Skin of body (tissue), 1 donor: ENCODE measurements at regions not wholly inside any gene's neighbourhood (a gene's known extent, or its start where the extent isn't known, plus 50 kb on each side); places are given as distances from the start of the nearest gene placed in this dataset.
A peak's percentile ranks its signal among the peaks of the same experiment; 100 is the strongest.
"Not testable (repeated sequence)": the region's sequence is repeated elsewhere in the genome, so short reads cannot be mapped to it uniquely, and the experiment has no call there.

Source experiments
- DNase-seq: peaks from one replicate; lab custom pipeline; 2025; lab: John Stamatoyannopoulos, UW

DNA sequence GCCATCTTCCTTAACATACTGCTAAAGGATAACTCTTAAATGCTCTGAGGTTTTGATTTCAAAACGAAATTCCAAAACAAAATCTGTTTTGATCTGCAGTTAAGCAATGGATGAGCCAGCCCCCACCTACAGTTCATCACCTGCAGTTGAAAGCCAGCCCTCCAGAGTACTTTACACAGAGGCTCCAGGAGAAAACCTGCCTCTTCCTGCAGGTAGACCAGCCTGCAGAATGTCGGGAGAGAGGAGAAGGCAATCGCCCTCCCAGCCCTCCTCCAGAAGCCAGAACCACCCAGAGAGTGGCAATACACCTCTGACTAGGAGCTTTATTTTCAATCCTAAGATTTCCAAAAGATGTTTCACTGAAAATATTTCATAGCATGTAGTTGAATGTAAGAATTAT is 798.1 kb downstream of the GATA3 start:
- no peak for DNase-seq

DNA sequence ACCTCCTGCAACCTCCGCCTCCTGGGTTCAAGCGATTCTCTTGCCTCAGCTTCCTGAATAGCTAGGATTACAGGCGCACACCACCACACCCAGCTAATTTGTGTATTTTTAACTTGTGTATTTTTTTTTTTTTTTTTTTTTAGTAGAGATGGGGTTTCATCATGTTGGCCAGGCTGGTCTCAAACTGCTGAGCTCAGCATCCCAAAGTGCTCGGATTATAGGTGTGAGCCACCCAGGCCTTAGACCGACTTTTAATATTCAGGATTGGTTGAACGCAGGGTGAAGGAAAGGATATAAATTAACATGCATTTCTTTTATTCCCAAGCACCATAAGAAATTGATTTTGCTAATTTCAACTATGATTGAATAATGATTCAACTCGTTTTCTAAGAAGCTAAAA is 798.6 kb downstream of the GATA3 start:
- DNase-seq = no peak

DNA sequence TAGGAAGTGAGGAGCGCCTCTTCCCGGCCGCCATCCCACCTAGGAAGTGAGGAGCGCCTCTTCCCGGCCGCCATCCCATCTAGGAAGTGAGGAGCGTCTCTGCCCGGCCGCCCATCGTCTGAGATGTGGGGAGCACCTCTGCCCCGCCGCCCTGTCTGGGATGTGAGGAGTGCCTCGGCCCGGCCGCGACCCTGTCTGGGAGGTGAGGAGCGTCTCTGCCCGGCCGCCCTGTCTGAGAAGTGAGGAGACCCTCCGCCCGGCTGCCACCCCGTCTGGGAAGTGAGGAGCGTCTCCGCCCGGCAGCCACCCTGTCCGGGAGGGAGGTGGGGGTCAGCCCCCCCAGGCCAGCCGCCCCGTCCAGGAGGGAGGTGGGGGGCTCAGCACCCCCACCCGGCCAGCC is 814.4 kb downstream of the GATA3 start:
- DNase-seq = not testable (repeated sequence)

DNA sequence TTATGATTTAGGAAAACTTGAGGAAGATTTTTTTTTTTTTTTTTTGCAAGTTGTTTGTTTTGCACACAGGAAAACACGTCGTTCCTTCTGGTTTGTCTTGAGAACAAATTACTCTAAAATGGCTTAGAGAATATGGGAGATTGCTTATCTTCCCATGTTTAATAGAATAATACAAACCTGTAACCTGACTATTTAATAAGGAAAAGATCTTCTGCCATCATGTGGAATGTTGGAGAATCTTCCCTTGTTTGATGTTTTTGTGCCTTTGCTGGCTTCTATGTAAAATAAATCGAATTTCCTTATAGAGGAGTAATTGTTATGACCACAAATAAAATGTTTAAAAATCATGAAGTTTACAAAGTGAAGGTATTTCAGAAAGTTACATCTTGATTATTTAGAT is 818.8 kb downstream of the GATA3 start:
- DNase-seq = no peak

DNA sequence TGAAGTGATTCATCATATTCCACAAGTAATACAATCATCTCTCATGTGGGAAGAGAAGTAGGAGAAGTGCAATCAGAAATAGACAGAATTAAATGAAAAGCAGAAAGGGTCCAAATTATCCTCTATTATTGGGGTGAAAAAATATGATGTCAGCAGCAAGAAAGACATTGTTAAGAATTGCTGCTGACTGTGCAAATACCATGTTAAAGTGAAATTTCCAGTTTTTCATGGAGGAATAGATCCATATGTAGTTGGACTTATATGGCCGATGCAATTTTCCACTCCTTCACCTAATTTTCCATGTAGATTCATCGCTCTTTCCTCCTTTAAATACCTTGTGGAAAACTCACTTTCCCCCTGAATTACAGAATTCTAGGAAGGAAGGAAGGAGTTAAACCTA is 819.8 kb downstream of the GATA3 start:
- no peak for DNase-seq

DNA sequence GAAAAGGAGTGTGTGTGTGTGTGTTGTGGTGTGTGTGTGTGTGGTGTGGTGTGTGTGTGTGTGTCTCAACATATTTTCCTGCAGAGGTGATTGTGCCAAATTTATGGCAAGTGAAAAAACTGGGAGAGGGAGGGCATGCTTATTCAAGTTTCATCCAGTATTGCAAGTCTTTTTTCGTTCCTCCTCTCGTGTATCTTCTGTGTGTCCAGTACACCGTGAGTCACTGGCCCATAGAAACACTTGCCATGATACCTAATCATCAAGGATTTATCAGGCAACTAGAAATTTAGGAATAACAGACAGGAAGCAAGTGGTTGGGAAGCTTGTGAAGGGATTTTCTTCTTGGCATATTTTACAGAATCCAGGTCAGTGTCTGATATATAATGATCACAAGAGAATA is 820.5 kb downstream of the GATA3 start:
- DNase-seq = no peak

DNA sequence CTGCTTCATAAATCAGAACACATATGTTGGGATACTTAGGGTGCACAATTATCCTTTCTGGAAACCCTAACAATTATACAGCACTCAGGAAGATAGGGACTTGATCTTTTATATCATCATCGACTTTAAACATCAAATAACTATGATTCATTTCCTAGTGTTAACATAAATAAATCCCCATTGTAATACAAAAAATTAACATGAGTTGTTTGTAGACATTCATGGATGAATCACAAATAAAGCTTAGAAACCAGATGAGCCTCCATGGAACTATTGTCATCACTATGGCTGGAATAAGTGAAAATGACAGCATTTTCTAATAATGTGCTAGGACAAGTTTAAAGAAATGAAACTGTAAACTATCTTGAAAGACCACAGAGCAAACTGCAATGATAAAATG is 821.7 kb downstream of the GATA3 start:
- no peak for DNase-seq

DNA sequence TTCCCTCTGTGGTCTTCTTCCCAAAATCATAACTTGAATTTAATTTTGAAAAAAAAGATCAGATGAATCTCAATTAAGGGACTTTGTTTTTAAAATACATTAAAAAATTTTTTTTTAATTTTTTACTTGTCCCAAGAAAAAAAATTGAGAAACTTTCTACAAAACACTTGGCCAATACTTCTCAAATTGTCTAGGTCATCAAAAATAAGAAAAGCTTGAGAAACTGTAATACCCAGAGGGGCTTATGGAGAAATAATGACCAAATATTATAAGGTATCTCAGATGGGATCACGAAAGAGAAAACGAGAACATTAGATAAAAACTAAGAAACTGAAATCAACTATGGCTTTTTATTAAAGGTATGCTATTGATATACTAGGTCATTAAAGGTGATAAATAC is 835.0 kb downstream of the GATA3 start:
- DNase-seq = no peak

DNA sequence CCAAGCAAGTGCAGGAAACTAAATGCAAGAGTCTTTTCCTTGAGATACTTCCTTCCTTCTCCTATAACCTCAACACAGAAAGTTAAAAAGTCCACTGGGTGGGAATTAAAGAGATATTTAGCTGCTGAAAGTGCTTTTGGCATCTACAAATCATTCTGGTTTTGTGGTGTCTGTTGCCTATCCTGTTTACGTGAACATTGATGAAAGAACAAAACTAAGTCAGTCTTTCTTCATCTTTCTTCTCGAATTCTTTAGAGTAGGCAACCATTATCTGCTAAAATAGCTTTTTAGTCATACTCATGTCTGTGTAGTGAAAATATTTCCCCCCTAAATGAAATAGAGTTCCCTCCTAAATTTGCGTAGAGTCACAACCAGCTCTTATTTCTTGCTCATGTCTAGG is 838.6 kb downstream of the GATA3 start:
- no peak for DNase-seq

DNA sequence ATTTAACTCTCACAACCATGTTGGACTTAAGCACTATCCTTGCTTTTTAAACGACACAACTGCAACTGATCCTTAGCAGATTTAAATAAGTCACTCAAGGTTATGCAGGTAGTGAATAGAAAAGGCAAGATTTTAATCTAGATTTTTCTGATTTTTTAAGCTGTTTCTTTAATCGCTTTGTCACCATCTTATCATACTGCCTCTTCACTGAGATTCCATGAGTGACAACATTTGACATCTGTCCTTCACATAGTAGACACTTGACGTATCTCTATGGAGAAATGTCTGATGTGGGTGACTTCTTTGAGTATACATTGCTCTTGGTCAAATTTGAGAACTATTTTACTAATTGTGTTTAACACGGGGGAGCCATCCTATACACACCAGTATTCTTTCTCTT is 839.7 kb downstream of the GATA3 start:
- no peak for DNase-seq

DNA sequence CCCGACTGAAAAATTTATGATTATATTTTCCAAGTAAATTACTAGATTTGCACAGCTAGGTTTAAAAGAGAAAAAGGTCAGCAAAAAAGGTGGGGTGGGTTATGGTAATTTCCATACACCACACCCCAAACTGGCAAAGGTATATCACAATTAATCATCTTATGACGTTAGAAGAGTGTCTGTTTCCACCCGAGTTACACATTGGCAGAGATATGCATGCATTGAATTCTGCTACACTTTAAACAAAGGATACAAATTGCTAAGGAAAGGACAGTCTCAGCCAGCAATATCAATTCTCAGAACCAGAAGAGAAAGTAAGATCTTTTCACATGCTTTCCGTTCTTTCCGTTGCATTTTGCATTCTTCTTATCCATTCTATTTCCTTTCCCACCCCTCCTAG is 843.3 kb downstream of the GATA3 start:
- no peak for DNase-seq

DNA sequence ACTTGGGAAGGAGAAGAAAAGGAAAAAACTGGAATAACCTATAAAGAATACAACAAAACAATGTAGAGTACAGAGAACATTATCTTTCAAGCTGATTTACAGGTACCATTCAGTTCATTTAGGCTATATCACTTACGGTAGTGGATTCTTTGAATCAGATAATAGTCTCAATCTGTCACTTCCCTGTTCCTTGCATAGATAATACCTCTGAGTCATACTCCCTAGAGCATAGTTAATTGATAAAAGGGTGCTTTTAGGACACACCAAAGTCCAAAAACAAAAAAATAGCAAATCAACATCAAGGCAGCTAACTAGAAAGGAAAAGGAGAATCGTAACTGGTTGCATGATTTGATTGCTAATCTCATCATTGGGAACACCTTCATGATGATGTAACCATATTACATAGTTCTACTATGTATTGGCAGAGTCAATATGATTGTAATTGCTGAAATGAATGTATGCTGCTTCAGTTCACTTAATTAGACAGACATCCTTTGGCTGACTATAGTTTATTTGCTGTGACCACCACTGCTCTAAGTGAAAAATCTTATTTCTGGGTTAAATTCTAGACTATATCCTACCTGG is 844.4 kb downstream of the GATA3 start:
- no peak for DNase-seq

DNA sequence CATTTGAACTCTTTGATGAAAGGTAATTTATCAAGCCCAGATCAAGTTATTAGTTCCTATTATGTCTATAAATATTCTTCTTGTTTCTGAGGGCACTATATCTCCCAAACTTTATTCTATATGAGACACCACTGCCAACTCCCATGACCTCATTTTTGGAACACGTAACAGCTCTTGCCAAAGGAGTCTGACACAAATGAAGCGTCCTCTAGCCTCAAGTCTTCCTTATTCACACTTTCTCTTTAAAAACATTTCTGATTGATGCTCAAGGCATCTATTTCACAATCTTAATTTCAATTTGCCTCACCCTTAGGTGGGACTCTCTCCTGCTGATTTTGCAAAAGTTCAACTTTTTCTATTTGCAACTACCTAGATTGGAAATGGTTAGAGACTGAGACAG is 848.4 kb downstream of the GATA3 start:
- no peak for DNase-seq

DNA sequence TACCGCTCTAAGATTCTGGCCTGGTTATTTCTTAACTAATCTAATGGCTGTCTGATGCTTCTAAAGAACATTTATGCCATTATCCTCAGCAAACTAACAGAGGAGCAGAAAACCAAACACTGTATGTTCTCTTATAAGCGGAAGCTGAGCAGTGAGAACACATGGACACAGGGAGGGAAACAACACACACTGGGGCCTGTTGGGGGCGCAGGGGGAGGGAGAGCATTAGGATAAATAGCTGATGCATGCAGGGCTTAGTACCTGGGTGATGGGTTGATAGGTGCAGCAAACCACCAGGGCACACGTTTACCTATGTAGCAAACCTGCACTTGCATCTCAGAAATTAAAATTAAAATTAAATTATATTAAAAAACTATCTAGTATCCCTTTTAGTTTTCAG is 853.5 kb downstream of the GATA3 start:
- DNase-seq = no peak

DNA sequence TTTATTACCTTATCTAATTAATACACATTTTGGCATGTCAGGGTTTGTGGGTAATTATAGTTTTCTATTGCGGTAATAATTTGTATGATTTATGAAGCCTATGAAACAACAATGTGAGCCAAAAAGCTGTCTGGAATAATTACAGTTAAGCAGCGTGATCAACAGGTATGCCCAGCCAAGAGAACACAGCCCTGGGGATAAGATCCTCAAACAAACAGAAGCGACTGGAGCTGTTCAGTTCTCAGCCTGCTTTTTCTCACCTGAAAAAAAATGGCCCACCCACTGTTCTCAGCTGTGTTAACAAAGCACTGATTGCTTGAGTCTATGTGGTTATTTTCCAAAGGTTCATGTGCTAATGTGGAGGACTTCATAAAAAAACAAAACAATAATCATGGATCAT is 855.8 kb downstream of the GATA3 start:
- DNase-seq = peak; percentile 5

DNA sequence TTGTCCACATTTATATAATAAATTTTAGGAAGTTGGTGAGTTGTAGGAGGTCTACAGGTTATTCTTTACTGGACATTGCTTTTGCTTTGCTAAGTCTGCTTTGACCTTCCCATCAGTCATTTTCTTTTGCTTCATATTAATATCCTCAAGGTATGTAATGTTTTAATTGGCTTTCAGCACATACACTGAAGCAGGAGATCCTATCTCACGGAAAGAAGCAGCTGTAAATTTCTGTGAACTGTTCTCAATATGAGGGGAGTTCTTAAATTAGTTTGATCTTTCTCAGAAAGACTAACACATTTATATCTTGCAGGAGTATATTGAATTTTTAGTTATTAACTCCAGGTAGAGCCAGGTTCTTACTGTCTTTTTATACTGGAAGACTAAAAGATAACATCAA is 856.5 kb downstream of the GATA3 start:
- no peak for DNase-seq

DNA sequence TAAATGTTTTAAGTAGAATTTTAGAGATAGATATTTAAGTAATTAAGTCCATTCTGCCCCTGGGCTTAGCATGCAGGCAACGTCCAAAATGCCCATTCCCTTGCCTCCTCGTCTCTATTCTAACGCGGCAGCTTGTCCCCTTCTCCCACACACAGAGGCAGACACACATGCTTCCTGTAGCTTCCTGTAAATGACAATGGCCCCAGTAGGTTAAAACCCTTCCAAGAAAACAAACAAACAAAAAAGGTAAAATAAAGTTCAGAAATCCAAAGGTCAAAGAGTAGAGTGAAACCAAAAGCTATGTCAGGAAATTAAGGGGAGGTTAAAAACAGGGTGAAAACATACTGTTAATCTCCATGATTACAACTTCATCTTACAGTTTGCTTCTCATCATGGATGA is 857.6 kb downstream of the GATA3 start:
- DNase-seq = no peak

DNA sequence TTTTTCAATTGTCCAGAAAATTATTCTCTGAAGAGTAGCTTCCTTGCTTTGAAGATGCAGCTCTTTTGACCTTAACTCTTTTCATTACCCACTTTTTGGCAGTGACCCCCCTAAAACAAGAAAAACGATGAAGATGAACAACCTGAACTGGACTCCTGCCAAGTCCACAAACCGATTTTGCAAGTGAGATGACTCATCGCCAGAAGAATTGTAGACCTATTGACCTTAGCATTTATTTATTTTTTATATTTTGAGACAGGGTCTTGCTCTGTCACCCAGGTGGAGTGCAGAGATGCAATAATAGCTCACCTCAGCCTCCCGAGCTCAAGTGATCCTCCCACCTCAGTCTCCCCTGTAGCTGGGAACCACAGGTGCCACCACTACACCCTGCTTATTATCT is 859.2 kb downstream of the GATA3 start:
- no peak for DNase-seq

DNA sequence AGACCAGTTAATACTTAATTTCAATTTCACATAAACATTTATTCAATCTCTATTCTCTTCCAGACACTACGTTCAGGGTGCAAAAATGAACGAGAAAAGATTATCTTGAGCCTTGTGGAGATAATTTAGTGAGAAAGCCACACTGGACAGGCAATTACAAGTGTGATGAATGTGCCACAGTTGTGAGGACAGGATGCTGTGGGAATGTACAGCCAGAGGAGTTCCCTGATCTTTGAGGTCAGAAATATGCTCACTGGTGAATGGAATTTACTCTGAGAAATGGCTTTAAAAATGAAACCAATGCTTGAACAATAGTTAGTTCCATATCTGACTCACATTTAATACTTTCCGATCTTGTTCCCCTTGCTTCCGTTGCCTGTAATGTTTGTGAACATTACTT is 864.8 kb downstream of the GATA3 start:
- DNase-seq = no peak

DNA sequence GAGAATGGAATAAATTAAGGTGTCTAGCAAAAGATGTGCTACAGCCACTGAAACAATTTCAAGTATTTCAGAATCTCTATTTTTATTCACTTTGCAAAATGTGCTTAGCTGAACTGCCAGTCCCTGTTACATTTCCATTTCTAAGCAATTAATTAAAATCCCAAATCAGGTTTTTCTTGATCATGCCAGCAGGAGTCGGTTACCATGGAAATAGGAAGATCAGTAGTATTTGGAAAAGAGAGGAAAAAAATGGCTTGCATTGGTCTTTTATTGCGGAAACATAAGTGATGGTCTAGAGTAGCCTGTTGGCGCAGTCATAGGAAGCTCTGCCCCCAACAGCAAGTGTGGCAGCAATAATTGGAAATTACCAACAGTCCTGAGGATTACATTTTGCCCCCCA is 867.1 kb downstream of the GATA3 start:
- DNase-seq = no peak

DNA sequence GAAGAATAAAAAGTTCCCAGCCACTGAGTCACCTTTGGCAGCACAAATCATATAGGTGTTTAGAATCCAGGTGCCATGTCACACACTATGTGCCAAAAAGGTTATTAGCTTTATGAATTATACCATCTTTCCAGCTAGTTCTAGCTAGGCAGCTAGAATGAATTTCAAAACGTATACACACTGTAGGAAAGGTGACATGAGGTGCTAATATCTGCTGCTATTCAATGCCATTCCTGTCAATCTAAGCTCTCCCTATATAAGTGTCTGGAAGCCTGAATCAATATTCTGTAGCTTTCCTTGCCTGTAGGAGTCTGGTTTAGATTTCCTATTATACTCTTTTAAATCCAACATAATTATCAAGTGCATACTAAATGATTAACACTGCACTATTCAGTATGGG is 868.6 kb downstream of the GATA3 start:
- DNase-seq = no peak

DNA sequence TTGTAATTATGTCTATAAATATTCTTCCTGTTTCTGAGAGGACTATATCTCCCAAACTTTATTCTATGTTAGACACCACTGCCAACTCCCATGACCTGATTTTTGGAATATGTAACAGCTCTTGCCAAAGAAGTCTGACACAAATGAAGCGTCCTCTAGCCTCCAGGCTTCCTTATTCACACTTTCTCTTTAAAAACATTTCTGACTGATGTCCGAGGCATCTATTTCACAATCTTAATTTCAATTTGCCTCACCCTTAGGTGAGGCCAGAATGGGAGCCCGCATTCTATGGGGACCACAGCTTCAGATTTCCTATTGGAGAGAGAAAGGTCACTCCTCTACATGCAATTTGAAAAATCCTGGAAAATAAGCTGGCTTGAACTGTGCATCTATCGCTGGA is 873.2 kb downstream of the GATA3 start:
- no peak for DNase-seq

DNA sequence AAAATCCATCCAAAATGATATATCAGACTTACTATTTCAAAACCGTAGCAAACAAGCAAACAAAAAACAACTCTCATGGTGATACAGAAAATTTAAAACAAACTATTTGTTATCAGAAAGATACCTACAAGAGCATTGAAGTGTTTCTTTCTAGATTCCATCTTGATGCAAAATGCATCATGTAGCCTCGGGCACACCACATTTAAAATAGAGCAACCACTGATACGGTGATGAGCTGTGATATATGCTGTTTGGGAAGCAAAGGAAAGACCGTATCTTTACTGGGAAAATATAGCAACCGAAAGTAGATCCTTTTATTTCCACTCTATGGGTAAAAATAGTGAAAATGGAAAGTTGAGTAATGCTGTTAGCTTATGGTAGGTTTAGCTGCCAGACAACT is 892.0 kb downstream of the GATA3 start:
- DNase-seq = no peak

DNA sequence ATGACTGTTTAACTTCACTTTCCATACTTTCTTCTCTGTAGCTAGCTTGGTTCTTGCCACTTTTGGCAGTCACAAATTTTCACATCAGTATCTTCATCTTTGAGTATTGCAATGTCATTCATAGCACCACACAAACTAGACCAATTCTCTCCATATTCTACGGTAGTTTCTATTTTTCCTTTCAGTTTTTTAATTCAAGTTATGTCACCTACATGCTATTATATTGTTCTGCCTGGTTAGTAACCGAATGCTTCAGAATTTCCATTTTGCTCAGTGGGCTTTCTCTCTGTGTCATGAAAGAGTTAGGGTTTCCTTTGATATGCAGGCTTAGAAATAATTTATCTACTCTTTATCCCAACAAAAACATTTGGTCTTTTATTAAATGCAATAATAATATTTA is 896.5 kb downstream of the GATA3 start:
- no peak for DNase-seq
